Fibroblast of skin of right quadriceps (primary cell): ENCODE measurements at regions not wholly inside any gene's neighbourhood (a gene's known extent, or its start where the extent isn't known, plus 50 kb on each side); places are given as distances from the start of the nearest gene placed in this dataset.

Experiments
- DNase-seq: peaks from one replicate; pipeline ENCODE4 v3.0.0-alpha.2; 2013

DNA sequence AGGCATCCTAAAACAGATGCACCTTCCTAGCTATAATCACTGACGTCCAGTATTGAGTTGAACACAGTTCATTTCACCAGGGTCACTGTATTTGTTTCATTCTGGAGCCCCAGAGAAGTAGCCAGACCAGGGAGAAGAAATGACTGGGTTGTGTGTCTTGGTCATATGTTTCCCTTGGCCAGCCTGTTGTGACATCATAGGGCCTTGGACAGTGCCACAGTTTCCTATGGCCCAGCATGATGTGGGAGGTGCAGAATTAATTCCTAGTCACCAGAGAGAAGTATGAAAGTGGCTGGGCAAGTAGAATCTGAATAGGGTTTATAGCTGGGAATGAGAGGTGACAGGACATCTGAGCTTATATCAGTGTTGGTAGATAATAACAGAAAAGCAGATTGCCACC, 84.0 kb upstream of the ZBED5 start:
- no peak for DNase-seq

GRCh38 chr11:10941414-10941813, 83.6 kb upstream of the ZBED5 start:
- DNase-seq, result no peak

DNA sequence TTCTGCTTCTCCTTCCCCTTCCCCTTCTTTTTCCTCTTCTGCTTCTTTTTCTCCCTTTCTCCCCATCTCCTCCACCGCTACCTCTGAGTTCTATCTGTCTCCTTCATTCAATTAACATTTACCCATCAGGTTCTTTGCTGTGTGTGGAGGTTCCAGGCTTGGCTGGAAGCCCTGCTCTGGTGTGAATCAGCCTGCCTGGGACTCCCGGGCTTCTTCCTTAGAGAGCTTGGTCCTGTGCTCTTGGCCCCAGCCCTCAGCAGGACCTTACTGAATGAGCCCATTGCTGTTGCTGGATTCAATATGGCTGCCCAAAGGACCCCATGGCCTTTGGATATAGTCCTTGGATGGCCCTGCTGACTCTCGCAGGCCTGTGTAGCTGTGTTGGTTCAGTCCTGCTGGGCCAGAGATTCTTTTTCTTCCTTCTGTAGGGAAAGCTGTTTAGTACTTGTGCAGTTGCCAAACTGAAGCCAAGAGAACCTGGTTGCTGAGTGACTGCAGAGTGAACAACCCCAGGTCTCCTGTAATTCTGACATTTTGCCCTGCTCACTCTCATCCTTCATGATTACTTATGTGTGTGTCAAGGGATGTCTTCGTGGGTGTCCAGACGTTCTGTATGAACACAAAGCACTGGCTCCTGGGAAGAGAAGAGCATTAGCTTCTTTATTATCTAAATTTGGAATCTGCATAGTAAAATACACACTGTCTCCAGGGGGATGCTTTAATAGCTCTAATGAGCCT, 81.0 kb upstream of the ZBED5 start:
- no peak for DNase-seq

DNA sequence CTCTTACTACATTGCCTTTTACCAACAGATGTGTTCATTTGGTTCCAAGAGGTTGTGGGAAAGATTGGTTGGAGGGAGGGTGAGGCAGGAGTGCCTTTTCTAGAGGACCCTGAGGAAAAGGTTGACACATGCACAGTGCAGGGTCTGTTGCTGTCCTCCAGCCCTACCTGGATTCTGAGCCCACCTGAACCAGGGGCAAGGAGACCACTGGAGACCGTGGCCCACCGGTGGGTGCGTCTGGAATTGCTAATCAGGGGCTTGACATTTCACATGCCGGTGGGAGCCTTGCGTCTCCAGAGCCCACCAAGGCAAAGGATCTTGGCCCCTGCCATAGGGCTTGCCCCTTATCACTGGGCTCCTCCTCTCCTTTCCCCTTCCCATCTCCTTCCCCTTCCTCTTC, 80.4 kb upstream of the ZBED5 start:
- DNase-seq, result no peak

- DNase-seq, result no peak
These were observed 79.5 kb upstream of the ZBED5 start for GRCh38 chr11:10937385-10937771.

- no peak for DNase-seq
These were observed 79.0 kb upstream of the ZBED5 start for GRCh38 chr11:10936626-10937384.

DNA sequence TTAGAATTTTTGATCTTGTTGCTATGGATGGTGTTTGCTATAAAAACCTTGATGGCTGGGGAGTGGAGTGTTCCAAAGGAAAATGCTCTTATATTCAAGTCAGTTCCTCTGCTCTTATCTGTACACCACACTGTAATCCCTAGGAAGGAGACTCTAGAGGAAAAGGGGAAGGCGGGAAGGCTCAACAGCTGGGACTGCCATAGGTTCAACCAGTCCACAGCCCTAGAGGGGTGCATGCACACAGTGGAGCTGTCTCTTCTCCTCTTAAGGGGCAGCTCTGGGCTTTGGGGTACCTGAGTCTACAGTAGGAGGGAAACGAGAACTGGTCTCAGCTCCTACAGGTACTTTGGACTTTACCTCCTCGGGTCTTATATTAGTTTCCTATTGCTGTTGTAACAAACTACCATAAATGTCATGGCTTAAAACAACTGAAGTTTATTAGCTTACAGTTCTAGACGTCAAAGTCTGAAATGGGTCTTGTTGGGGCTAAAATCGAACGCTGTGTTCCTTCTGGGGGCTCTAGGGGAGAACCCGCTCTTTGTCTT, 77.2 kb upstream of the ZBED5 start:
- DNase-seq, result no peak

DNA sequence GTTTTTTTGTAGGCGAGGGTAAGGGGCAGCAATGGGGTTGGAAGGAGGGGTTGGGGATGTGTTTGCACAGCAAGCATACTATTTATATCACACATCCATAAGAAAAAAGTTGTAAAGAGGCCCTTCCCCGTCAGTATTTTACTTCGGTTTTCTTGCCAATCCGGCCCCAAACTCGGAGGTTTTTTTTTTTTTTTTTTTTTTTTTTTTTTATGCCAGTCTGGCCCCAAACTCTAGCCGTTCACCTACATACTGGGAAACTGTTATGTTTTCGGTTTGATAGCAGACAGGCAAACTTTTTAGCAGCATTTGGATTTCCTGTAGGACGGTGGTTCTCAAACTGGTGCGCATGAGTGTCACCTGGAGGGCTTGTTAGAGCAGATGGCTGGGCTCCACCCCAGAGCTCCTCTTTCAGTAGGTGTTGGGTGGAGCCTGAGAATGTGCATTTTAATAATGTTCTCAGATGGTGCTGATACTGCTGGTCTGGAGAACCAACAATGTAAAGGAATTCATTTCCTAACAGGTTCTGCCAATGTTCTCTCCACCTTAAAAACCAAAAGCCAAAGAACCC, 76.5 kb upstream of the ZBED5 start:
- DNase-seq, result no peak

DNA sequence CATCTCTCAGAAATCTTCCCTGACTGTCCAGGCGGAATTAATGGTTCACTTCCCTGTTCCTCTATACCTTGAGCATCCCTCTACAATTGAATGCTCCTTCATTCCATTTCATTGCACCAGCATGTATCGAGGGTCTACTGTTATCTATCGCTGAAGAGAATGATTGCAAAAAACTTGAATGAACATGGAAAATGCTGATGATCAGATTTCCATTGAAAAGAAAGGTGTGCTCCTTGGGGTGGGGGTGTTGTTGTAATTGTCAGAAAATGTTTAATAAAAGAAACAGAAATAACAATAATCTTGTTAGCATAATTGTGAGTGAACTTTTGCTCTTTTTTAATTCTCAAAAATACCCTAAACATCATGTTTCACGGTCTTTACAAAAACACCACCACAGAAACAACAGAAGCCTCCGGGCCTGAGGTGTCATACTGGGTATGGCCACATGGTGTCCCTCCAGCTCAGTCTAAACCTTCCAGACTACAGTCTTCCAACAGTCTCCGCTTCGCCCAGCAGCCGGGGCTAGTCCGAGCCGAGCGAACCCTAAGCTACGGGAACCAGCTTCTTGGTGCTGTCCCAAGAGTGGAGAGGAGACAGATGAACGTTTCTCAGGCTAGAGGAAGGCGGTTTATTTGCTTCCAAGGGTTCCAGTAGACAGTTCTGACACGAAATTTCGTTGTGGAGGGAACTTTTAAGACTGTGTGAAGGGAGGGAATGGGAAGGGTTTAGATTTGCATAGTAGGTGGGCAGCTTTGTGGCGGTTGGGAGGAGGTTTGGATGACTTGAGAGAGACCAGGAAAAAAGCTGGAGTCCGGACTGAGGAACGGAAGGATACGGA, 75.8 kb upstream of the ZBED5 start:
- DNase-seq, result peak; percentile 91

DNA sequence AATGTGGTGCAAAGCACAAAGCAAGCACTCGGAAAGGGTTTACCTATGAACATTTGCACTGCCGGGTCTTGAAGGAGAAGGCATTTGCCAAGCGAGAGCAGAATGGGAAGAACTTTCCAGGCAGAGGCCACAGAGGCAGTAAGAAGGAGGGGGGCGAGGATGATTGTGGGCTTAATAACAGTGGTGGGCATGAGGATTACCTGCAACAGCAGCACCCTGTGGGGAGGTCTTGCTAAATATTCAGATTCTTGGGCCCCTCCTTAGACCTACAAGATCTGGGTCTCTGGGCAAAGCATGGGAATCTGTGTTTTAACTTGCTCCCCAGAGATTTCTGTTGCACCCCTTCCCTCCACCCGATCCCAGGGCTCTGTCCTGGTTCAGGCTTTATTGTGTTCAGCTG, 75.1 kb upstream of the ZBED5 start:
- no peak for DNase-seq

GRCh38 chr11:10931761-10932670, 74.2 kb upstream of the ZBED5 start:
- DNase-seq, result peak; percentile 30

GRCh38 chr11:10930972-10931760, 73.3 kb upstream of the ZBED5 start:
- peak; percentile 84 for DNase-seq

- DNase-seq, result no peak
These were observed 72.5 kb upstream of the ZBED5 start for GRCh38 chr11:10930224-10930971.

GRCh38 chr11:10927538-10927937, 69.7 kb upstream of the ZBED5 start:
- DNase-seq, result no peak

DNA sequence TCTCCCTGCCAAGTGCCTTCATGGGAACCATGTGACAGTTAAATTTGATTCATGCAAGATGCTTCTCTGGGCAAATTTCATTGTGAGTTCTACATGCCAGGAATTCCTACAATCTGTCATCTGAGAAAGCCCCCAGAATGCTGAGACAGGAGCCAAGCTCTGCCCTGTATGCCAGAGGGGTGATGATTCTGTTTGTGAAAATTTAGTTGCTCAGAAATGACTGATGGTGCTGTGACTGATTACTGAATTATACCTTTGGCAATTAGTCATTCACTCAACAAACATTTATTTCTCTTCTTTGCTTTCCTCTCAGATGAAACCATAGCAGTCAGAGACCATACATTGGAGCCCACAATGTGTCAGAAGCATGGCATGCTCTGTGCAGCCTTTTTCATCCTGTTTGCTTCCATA, 69.0 kb upstream of the ZBED5 start:
- DNase-seq, result peak; percentile 53

DNA sequence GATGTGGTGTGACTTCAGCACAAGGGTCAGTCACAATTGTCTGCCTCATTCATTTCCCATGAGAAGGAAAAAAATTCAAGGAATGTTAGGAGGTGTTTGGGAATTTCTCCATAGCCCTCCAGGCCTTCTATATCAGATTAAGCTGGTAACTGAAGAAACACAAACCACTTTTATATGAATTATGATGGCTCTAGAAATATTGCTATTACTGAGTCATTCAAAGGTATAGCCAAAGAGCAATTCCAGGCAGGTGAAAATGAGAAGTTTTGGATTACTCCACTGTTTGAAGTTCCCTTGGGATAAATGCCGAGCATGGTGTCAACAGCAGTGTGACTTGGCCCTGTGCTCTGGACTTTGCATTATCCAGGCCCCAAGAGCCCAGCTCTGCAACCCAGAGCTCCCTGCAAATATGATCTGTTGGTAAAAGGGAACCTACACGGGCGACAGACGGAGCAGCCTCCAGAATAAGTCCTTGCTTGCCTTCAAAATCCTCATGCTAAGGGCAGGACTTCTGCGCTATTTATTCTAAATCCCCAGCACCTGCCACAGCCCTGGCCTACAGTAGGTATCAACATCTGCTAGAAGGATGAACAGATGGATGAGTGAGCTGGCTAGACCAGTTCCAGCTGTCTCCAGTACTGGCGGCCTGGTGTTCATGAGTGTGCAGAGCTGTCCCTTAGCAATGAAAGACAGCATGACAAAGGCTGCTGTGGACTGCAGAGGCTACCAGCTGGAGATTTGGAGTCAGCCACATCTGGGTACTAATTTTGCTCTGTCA, 67.5 kb upstream of the ZBED5 start:
- no peak for DNase-seq

GRCh38 chr11:10923882-10924281, 66.0 kb upstream of the ZBED5 start:
- DNase-seq, result no peak

DNA sequence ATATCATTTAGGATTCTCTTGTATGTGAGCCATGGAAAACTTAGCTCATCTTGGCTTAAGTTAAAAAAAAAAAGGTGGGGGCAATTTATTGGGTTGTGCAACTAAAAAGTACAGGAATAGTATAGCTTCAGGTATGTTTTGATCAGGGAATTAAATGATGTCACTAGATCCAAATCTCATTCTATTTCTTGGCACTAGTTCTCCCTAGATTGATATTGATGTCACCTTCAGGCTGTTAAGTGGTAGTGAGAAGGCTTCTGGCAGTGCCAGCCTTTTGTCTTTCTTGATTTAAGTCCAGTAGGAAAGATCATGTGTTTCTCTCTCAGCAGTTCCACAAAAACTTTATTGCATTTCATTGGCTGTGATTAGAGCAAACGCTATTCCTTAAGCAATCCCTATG, 65.0 kb upstream of the ZBED5 start:
- no peak for DNase-seq

GRCh38 chr11:10920875-10921274, 63.0 kb upstream of the ZBED5 start:
- no peak for DNase-seq
